Endothelial cell (in vitro differentiated cells): ENCODE measurements at regions not wholly inside any gene's neighbourhood (a gene's known extent, or its start where the extent isn't known, plus 50 kb on each side); places are given as distances from the start of the nearest gene placed in this dataset.

Source experiments
- DNase-seq: peaks from one replicate; pipeline ENCODE4 v3.0.0; 2021; ENCODE audit warnings: low spot score
- H3K27ac Mint-ChIP-seq: one replicate; pipeline ENCODE4 v1.8.0; 2021; ENCODE audit warnings: mixed read lengths, inconsistent platforms; ENCODE audit not compliant: unreplicated experiment
- H3K27me3 Mint-ChIP-seq: one replicate; pipeline ENCODE4 v1.8.0; 2021; ENCODE audit warnings: mild to moderate bottlenecking, moderate library complexity, mixed read lengths, inconsistent platforms; ENCODE audit not compliant: unreplicated experiment
- H3K36me3 Mint-ChIP-seq: one replicate; pipeline ENCODE4 v1.8.0; 2021; ENCODE audit warnings: mild to moderate bottlenecking, low read depth, mixed read lengths, inconsistent platforms; ENCODE audit not compliant: unreplicated experiment
- H3K4me1 Mint-ChIP-seq: one replicate; pipeline ENCODE4 v1.8.0; 2021; ENCODE audit warnings: mild to moderate bottlenecking, mixed read lengths, inconsistent platforms; ENCODE audit not compliant: unreplicated experiment
- H3K4me3 Mint-ChIP-seq: one replicate; pipeline ENCODE4 v1.8.0; 2021; ENCODE audit warnings: mild to moderate bottlenecking, mixed read lengths, inconsistent platforms; ENCODE audit not compliant: unreplicated experiment
- H3K9me3 Mint-ChIP-seq: one replicate; pipeline ENCODE4 v1.8.0; 2021; ENCODE audit warnings: mixed read lengths, inconsistent platforms; ENCODE audit not compliant: unreplicated experiment
- TF ChIP-seq, protein P1 (sequence below): fragments of 200-600 bp; sonication (generic); IDR thresholded peaks from one replicate; pipeline ENCODE4 v1.5.0; 2021; ENCODE audit warnings: antibody characterized with exemption; ENCODE audit not compliant: unreplicated experiment

DNA sequence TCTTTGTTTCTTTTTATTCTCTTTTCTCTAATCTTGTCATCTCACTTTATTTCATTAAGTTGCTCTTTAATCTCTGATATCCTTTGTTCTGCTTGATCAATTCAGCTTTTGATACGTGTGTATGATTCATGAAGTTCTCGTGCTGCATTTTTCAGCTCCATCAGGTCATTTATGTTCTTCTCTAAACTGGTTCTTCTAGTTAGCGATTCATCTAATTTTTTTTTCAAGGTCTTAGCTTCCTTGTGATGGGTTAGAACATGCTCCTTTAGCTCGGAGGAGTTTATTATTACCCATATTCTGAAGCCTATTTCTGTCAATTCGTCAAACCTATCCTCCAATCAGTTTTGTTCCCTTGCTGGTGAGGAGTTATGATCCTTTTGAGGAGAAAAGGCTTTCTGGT lies 1045.0 kb upstream of the ADGRL3 start:
- Mint-ChIP-seq H3K4me3 (no peak overlapping the region), H3K36me3 (no peaks in the 10 kb centered on the region), H3K9me3 (no peaks in the 10 kb centered on the region), H3K27me3 (peaks cover 6% of the 10 kb centered on the region), H3K4me1 (no peaks in the 10 kb centered on the region), H3K27ac (no peak overlapping the region)
- TF ChIP-seq, protein P1, sequence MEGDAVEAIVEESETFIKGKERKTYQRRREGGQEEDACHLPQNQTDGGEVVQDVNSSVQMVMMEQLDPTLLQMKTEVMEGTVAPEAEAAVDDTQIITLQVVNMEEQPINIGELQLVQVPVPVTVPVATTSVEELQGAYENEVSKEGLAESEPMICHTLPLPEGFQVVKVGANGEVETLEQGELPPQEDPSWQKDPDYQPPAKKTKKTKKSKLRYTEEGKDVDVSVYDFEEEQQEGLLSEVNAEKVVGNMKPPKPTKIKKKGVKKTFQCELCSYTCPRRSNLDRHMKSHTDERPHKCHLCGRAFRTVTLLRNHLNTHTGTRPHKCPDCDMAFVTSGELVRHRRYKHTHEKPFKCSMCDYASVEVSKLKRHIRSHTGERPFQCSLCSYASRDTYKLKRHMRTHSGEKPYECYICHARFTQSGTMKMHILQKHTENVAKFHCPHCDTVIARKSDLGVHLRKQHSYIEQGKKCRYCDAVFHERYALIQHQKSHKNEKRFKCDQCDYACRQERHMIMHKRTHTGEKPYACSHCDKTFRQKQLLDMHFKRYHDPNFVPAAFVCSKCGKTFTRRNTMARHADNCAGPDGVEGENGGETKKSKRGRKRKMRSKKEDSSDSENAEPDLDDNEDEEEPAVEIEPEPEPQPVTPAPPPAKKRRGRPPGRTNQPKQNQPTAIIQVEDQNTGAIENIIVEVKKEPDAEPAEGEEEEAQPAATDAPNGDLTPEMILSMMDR = no peak
- no peak for DNase-seq

DNA sequence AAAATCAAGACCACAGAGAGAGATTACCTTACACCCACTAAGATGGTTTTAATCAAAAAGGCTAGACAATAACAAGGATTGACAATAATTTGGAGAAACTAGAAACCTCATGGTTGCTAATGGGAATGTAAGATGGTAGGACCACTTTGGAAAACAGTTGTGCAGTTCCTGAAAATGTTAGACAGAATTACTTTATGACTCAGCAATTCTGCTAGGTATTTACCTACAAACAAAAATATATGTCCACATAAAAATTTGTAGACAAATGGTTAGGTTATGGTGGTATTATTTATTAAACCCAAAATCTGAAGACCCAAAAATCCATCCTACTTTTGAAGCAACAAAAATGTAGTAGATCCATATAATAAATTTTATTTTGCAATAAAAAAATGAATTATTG lies 1027.0 kb upstream of the ADGRL3 start:
- H3K27me3 Mint-ChIP-seq = no peaks in the 10 kb centered on the region
- no peak for DNase-seq
- H3K4me1 Mint-ChIP-seq = no peaks in the 10 kb centered on the region
- TF ChIP-seq, protein P1 = no peak
- H3K27ac Mint-ChIP-seq = no peak overlapping the region
- H3K4me3 Mint-ChIP-seq = no peak overlapping the region
- no peaks in the 10 kb centered on the region for H3K36me3 Mint-ChIP-seq
- H3K9me3 Mint-ChIP-seq = no peaks in the 10 kb centered on the region

DNA sequence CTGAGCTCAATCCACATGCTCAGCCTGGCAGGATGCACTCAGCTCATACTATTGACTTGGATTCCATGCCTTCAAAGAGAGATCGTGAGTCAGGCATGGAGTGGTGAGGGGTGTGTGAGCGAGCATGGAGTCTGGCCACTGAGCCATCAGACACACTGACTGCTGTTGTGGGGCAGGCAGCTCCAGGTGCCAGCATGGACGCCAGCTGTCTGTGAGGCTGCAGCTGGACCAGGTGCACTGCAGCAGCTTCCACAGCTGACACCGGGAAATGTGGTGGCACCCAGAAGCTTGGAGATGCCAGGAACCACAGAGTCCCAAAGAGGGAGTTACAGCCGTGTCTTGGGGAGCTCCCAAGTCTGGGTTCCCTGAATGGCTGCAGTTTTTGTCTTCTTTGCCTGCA lies 1026.4 kb upstream of the ADGRL3 start:
- H3K27me3 Mint-ChIP-seq = no peaks in the 10 kb centered on the region
- H3K4me1 Mint-ChIP-seq = no peaks in the 10 kb centered on the region
- H3K27ac Mint-ChIP-seq = no peak overlapping the region
- no peak overlapping the region for H3K4me3 Mint-ChIP-seq
- no peaks in the 10 kb centered on the region for H3K36me3 Mint-ChIP-seq
- TF ChIP-seq, protein P1 = no peak
- no peaks in the 10 kb centered on the region for H3K9me3 Mint-ChIP-seq
- DNase-seq = no peak

DNA sequence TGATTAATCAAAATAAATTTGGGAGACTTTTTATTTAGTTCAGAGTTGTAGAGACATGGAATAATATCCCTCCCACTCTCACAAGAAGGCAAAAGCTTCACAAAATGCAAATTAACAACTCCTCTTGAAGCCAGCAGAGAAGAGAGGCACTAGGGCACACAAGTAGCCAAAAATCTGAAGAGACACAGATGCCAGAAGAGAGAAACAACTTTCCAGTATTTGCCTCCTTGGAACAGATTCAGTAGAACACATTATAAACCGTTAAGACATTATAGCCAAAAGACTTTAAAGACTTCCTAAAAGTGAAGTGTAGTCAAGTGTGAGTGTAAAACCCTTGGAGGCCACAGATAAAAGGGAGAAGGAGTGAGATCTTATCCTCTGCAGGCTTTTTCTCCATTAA lies 1024.9 kb upstream of the ADGRL3 start:
- Mint-ChIP-seq H3K9me3 (no peaks in the 10 kb centered on the region), H3K36me3 (no peaks in the 10 kb centered on the region), H3K27ac (no peak overlapping the region), H3K4me3 (no peak overlapping the region), H3K4me1 (no peaks in the 10 kb centered on the region), H3K27me3 (no peaks in the 10 kb centered on the region)
- TF ChIP-seq, protein P1 = no peak
- DNase-seq = no peak

DNA sequence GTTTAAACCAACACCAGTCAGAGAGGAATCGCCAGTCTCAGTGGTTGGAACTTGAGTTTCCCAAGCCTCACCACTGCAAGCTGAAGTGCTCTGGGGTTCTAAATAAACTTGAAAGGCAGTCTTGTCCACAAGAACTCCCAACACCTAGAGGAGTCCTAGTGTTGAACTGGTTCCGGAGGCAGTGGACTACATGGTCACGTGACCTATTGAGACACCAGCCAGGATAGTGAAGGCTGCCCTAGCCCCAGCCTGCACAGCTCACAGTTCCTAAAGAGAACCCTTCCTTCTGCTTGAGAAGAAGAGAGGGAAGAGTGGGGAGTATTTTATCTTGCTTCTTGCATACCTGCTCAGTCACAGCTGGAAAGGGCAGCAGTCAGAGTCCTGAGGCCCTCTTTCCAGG lies 1012.7 kb upstream of the ADGRL3 start:
- Mint-ChIP-seq H3K4me3 (no peak overlapping the region), H3K9me3 (peaks cover 4% of the 10 kb centered on the region), H3K27me3 (no peaks in the 10 kb centered on the region), H3K36me3 (no peaks in the 10 kb centered on the region), H3K27ac (no peak overlapping the region), H3K4me1 (no peaks in the 10 kb centered on the region)
- no peak for DNase-seq
- TF ChIP-seq, protein P1 = no peak
